Esophagus muscularis mucosa (tissue), 3 donors: ENCODE measurements at regions not wholly inside any gene's neighbourhood (a gene's known extent, or its start where the extent isn't known, plus 50 kb on each side); places are given as distances from the start of the nearest gene placed in this dataset.

ENCODE experiments used
- POLR2A ChIP-seq: fragments of 450-650 bp; IDR thresholded peaks from one replicate; pipeline ENCODE4 v1.6.1; 2017; ENCODE audit warnings: antibody characterized with exemption, moderate library complexity, mild to moderate bottlenecking, low read depth
- POLR2AphosphoS5 ChIP-seq, 2 donors: sonication (generic); formaldehyde crosslinking; IDR thresholded peaks; one replicate each; pipeline ENCODE4 v1.6.1; 2017; ENCODE audit warnings: antibody characterized with exemption in 2 of 2
- TF ChIP-seq, protein P1 (sequence below), 3 experiments: fragments of 200-600 bp in 2 of 3; fragments of 450-650 bp in 1 of 3; sonication (generic) in 2 of 3; IDR thresholded peaks; one replicate each; pipeline ENCODE4 v1.5.1; 2017 to 2019; ENCODE audit warnings: antibody characterized with exemption in 3 of 3, mild to moderate bottlenecking in 2 of 3, moderate library complexity in 1 of 3

GRCh38 chr6:105514306-105514705 lies 111.4 kb upstream of the PREP start:
- TF ChIP-seq, protein P1, sequence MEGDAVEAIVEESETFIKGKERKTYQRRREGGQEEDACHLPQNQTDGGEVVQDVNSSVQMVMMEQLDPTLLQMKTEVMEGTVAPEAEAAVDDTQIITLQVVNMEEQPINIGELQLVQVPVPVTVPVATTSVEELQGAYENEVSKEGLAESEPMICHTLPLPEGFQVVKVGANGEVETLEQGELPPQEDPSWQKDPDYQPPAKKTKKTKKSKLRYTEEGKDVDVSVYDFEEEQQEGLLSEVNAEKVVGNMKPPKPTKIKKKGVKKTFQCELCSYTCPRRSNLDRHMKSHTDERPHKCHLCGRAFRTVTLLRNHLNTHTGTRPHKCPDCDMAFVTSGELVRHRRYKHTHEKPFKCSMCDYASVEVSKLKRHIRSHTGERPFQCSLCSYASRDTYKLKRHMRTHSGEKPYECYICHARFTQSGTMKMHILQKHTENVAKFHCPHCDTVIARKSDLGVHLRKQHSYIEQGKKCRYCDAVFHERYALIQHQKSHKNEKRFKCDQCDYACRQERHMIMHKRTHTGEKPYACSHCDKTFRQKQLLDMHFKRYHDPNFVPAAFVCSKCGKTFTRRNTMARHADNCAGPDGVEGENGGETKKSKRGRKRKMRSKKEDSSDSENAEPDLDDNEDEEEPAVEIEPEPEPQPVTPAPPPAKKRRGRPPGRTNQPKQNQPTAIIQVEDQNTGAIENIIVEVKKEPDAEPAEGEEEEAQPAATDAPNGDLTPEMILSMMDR (IDR thresholded peaks at IDR 0.05): no peak
- TF ChIP-seq POLR2AphosphoS5 (IDR thresholded peaks at IDR 0.05): no peak
- no peak for TF ChIP-seq POLR2A
